Vagina (tissue), 2 donors: ENCODE measurements at regions not wholly inside any gene's neighbourhood (a gene's known extent, or its start where the extent isn't known, plus 50 kb on each side); places are given as distances from the start of the nearest gene placed in this dataset.

Experiments
- DNase-seq, 2 donors: peaks; one replicate each; pipeline ENCODE4 v3.0.0-alpha.2; 2017; ENCODE audit errors: extremely low spot score in 2 of 2
- H3K27ac ChIP-seq: fragments of 200-600 bp; sonication (generic); one replicate; pipeline ENCODE4 v1.5.1; 2019
- H3K27me3 ChIP-seq: fragments of 200-600 bp; sonication (generic); one replicate; pipeline ENCODE4 v1.5.1; 2019
- H3K36me3 ChIP-seq, 2 donors: fragments of 200-600 bp; sonication (generic); one replicate each; pipeline ENCODE4 v1.5.1; 2017 to 2019
- H3K4me1 ChIP-seq: fragments of 200-600 bp; sonication (generic); one replicate; pipeline ENCODE4 v1.5.1; 2019
- H3K4me3 ChIP-seq, 2 donors: fragments of 200-600 bp; sonication (generic); 1 replicate in 1 of 2; 2 replicates in 1 of 2; pipeline ENCODE4 v1.5.1; 2016 to 2019
- H3K9me3 ChIP-seq: fragments of 200-600 bp; sonication (generic); one replicate; pipeline ENCODE4 v1.5.1; 2019
- POLR2A ChIP-seq, 2 donors: fragments of 450-650 bp; IDR thresholded peaks; one replicate each; pipeline ENCODE4 v1.6.1; 2017; ENCODE audit warnings: antibody characterized with exemption in 2 of 2, mild to moderate bottlenecking in 2 of 2, moderate library complexity in 2 of 2
- POLR2AphosphoS5 ChIP-seq, 2 donors: sonication (generic); formaldehyde crosslinking; IDR thresholded peaks; one replicate each; pipeline ENCODE4 v1.9.0; 2017; ENCODE audit warnings: antibody characterized with exemption in 2 of 2, mild to moderate bottlenecking in 2 of 2, low read depth in 1 of 2; ENCODE audit not compliant: insufficient read depth in 1 of 2
- intact Hi-C: fragments of 100-400 bp; cut with DNase I; formaldehyde crosslinking; loops from one replicate; pipeline ENCODE4 v1.15.1; 2023
- TF ChIP-seq, protein P1 (sequence below), 3 experiments: fragments of 450-650 bp in 2 of 3; fragments of 200-600 bp in 1 of 3; sonication (generic) in 1 of 3; IDR thresholded peaks; one replicate each; pipeline ENCODE4 v1.5.1; 2017 to 2019; ENCODE audit warnings: antibody characterized with exemption in 3 of 3, mild to moderate bottlenecking in 2 of 3, moderate library complexity in 2 of 3

DNA sequence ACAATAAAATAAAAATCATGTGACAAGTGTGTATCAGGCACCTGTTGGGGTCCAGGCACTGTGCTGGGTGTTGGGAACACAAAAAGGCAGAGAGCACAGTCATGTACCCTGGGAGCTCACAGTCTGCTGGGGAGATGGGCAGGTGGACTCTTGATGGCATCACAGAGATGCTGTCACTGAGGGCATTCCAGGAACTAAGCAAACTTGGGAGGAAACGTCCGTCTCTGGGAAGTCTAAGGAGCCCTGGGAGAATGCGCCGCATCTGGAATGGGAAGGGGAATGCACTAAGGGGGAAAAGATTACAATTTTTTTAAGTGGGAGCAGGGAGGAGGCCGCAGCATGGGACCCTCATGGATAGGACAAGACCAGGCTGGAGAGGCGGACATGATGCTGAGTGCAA, 80.9 kb upstream of the ZNF423 start:
- Histone ChIP-seq H3K27me3 (no peaks in the 10 kb centered on the region), H3K9me3 (no peaks in the 10 kb centered on the region), H3K4me1 (no peaks in the 10 kb centered on the region), H3K27ac (no peak overlapping the region), H3K4me3 (no peak overlapping the region), H3K36me3 (no peaks in the 10 kb centered on the region)
- TF ChIP-seq, protein P1, sequence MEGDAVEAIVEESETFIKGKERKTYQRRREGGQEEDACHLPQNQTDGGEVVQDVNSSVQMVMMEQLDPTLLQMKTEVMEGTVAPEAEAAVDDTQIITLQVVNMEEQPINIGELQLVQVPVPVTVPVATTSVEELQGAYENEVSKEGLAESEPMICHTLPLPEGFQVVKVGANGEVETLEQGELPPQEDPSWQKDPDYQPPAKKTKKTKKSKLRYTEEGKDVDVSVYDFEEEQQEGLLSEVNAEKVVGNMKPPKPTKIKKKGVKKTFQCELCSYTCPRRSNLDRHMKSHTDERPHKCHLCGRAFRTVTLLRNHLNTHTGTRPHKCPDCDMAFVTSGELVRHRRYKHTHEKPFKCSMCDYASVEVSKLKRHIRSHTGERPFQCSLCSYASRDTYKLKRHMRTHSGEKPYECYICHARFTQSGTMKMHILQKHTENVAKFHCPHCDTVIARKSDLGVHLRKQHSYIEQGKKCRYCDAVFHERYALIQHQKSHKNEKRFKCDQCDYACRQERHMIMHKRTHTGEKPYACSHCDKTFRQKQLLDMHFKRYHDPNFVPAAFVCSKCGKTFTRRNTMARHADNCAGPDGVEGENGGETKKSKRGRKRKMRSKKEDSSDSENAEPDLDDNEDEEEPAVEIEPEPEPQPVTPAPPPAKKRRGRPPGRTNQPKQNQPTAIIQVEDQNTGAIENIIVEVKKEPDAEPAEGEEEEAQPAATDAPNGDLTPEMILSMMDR (IDR thresholded peaks at IDR 0.05): no peak
- TF ChIP-seq POLR2AphosphoS5 (IDR thresholded peaks at IDR 0.05; ENCODE audit: insufficient read depth in 1 of 2, low read depth in 1 of 2) (no peak), POLR2A (IDR thresholded peaks at IDR 0.05) (no peak)
- no peak for DNase-seq
- intact Hi-C loops: no loop called here

DNA sequence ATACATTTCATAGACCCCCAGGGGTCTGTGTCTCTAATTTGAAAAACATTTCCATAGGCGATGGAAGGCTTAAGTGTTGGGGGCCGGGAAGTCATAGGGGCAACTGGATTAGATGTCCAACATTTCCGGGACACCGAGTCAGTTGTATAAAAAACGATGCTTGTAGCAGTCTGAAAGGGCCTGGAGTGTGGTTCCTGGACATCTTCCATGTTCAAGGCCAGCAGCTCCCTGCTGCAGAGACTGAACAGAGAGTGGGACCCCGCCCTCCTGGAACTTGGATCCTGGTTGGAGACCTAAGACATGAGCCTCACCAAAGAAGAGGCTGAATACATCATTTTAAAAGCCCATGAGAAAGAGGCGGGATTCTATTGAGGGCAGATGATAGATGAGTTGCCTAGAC, 82.0 kb upstream of the ZNF423 start:
- no peak overlapping the region for H3K4me3 ChIP-seq
- H3K27me3 ChIP-seq: no peaks in the 10 kb centered on the region
- H3K9me3 ChIP-seq: no peaks in the 10 kb centered on the region
- H3K36me3 ChIP-seq: no peaks in the 10 kb centered on the region
- intact Hi-C loops: no loop called here
- no peaks in the 10 kb centered on the region for H3K4me1 ChIP-seq
- H3K27ac ChIP-seq: no peak overlapping the region
- DNase-seq: no peak
- TF ChIP-seq POLR2A (IDR thresholded peaks at IDR 0.05) (no peak), POLR2AphosphoS5 (IDR thresholded peaks at IDR 0.05; ENCODE audit: insufficient read depth in 1 of 2, low read depth in 1 of 2) (no peak)
- TF ChIP-seq, protein P1 (IDR thresholded peaks at IDR 0.05): no peak

DNA sequence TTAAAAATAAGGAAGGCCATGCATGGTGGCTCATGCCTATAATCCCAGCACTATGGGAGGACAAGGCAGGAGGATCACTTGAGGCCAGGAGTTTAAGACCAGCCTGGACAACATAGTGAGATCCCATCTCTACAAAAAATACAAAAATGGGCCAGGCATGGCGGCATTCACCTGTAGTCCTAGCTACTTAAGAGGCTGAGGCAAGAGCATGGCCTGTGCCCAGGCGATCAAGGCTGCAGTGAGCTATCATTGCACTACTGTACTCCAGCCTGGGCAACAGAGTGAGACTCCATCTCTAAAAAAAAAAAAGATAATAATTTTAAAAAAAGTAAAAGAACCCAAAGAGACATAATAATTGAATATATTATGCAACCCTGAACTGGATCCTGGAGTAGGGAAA, 83.6 kb upstream of the ZNF423 start:
- no peak overlapping the region for H3K27ac ChIP-seq
- no peaks in the 10 kb centered on the region for H3K4me1 ChIP-seq
- no peaks in the 10 kb centered on the region for H3K27me3 ChIP-seq
- H3K4me3 ChIP-seq: no peak overlapping the region
- TF ChIP-seq POLR2A (IDR thresholded peaks at IDR 0.05) (no peak), POLR2AphosphoS5 (IDR thresholded peaks at IDR 0.05; ENCODE audit: insufficient read depth in 1 of 2, low read depth in 1 of 2) (no peak)
- TF ChIP-seq, protein P1 (IDR thresholded peaks at IDR 0.05): no peak
- DNase-seq: peak in 1 of 2 donors; percentile 1
- no peaks in the 10 kb centered on the region for H3K9me3 ChIP-seq
- intact Hi-C loops: no loop called here
- no peaks in the 10 kb centered on the region for H3K36me3 ChIP-seq

DNA sequence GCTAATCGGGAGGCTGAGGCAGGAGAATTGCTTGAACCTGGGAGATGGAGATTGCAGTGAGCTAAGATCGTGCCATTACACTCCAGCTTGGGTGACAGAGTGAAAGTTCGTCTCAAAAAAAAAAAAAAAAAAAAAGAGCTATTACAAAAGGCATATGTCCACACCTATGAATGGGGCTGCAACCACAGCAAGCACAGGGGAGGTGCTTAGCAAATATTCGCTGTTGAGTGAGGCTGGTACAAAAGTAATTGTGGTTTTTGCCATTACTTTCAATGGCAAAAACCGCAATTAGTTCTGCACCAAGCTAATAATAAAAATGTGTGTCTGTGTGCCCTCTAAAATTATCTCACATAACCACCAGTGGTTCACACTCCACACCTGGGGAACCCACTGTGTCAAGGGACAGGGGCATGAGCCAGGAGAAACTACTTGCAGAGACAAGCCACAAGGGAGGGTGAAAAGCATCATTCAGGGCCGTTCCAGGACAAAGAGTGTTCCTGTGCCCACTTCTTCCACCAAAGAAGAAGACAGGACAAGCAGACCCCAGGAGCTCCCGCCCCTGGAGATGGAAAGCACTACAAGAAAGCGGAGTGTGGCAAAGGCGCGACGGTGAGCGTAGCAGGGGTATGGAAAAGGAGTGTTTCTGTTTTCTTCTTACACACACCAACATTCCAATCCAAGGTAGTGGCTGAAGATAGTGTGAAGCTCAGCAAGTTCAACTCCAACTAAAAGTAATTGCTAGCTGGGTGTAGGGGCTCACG, 84.4 kb upstream of the CNEP1R1 start:
- Histone ChIP-seq H3K36me3 (no peaks in the 10 kb centered on the region), H3K27me3 (no peaks in the 10 kb centered on the region), H3K27ac (no peak overlapping the region), H3K4me1 (no peaks in the 10 kb centered on the region), H3K9me3 (no peaks in the 10 kb centered on the region), H3K4me3 (no peak overlapping the region)
- TF ChIP-seq, protein P1 (IDR thresholded peaks at IDR 0.05): no peak
- TF ChIP-seq POLR2A (IDR thresholded peaks at IDR 0.05) (no peak), POLR2AphosphoS5 (IDR thresholded peaks at IDR 0.05; ENCODE audit: insufficient read depth in 1 of 2, low read depth in 1 of 2) (no peak)
- DNase-seq: peak in 1 of 2 donors; percentile 52
- intact Hi-C loops: no loop called here

DNA sequence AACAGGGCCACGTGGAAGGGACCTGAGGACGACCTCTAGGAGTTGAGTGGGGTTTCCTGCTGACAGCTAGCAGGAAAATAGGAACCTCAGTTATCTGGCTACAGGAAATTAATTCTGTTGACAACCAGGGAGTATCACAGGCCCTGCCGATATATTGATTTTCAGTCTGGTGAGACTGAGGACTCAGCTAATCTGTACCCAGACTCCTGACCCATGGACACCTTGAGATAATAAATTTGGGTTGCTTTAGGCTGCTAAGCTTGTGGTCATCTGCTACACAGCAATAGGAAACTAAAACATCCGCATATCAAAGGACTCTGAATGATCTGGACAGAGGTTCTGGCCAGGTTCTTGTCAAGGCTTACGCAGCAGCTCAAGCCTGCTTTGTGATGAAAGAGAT, 80.8 kb upstream of the CNEP1R1 start:
- TF ChIP-seq, protein P1 (IDR thresholded peaks at IDR 0.05): no peak
- TF ChIP-seq POLR2AphosphoS5 (IDR thresholded peaks at IDR 0.05; ENCODE audit: insufficient read depth in 1 of 2, low read depth in 1 of 2): no peak
- intact Hi-C loops: no loop called here
- DNase-seq: no peak
- H3K9me3 ChIP-seq: no peaks in the 10 kb centered on the region
- no peak overlapping the region for H3K27ac ChIP-seq
- no peaks in the 10 kb centered on the region for H3K4me1 ChIP-seq
- H3K36me3 ChIP-seq: no peaks in the 10 kb centered on the region
- no peaks in the 10 kb centered on the region for H3K27me3 ChIP-seq
- no peak overlapping the region for H3K4me3 ChIP-seq
